ENCODE measurements at regions not wholly inside any gene's neighbourhood (a gene's known extent, or its start where the extent isn't known, plus 50 kb on each side); places are given as distances from the start of the nearest gene placed in this dataset.
"Not testable (repeated sequence)": the region's sequence is repeated elsewhere in the genome, so short reads cannot be mapped to it uniquely, and the experiment has no call there.

DNA sequence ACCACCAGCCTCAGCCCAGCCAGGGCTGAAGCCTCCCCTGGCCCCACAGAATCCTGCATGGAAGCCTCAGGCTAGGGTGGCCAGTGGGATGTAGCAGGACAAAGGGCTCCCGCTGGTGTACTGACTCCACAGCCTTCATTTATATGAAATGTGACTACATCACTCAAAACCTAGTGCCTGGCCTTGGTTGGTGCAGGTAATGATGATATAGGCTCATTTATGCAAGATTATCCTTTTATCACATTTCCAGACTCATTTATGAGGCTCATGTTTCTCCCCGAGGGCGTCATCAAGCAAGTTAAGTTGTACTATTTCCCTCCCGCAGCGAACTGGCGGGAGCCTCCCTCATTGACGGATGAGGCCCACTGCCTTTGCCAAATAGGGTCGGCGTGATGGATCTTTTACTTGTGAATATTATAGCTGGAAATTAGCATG lies 179.1 kb upstream of the SMAD3 start:
- peak; percentile 50 for DNase-seq (ENCODE audit: low spot score)
- peaks cover 0 to 38% of the 10 kb centered on the region in 2 donors for H3K4me1 ChIP-seq
- no peak overlapping the region for H3K27ac ChIP-seq
- TF ChIP-seq, protein P1, sequence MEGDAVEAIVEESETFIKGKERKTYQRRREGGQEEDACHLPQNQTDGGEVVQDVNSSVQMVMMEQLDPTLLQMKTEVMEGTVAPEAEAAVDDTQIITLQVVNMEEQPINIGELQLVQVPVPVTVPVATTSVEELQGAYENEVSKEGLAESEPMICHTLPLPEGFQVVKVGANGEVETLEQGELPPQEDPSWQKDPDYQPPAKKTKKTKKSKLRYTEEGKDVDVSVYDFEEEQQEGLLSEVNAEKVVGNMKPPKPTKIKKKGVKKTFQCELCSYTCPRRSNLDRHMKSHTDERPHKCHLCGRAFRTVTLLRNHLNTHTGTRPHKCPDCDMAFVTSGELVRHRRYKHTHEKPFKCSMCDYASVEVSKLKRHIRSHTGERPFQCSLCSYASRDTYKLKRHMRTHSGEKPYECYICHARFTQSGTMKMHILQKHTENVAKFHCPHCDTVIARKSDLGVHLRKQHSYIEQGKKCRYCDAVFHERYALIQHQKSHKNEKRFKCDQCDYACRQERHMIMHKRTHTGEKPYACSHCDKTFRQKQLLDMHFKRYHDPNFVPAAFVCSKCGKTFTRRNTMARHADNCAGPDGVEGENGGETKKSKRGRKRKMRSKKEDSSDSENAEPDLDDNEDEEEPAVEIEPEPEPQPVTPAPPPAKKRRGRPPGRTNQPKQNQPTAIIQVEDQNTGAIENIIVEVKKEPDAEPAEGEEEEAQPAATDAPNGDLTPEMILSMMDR (IDR thresholded peaks at IDR 0.05) = no peak
- H3K36me3 ChIP-seq = no peaks in the 10 kb centered on the region
- H3K27me3 ChIP-seq = no peaks in the 10 kb centered on the region
- peaks cover 0 to 6% of the 10 kb centered on the region in 2 donors for H3K9me3 ChIP-seq
- no peak overlapping the region for H3K4me3 ChIP-seq

DNA sequence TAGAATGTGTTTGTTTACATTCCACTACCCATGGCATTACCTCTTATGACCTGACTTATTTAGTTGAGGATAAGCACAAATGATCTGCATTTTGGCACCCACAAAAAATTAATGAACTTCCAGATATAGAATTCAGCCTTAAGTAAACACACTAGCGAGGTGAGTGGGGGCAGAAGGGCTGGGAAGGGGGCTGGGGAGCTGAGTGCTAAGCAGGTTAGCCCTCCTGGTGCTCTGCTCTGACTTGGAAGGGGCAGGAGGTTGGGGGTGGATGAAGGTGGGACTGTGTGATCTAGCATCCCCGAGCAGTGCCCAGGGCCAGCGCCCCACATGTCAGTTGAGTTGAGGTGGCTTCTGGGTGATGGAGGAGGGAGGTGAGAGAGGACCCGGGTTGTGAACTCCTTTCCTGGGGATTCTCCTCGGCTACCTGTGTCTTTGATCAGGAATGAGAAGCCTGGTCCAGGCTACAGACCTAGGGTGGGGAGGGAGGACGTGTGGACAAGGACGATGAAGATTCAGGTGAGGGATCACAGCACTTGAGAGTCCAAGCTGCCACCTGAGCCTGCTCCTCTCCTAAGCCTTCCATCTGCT lies 178.6 kb upstream of the SMAD3 start:
- Histone ChIP-seq H3K27me3 (no peaks in the 10 kb centered on the region), H3K36me3 (no peaks in the 10 kb centered on the region), H3K4me1 (peaks cover 0 to 34% of the 10 kb centered on the region in 2 donors), H3K27ac (no peak overlapping the region), H3K9me3 (peaks cover 0 to 6% of the 10 kb centered on the region in 2 donors), H3K4me3 (no peak overlapping the region)
- TF ChIP-seq, protein P1 (IDR thresholded peaks at IDR 0.05) = no peak
- DNase-seq (ENCODE audit: low spot score) = peak; percentile 49

DNA sequence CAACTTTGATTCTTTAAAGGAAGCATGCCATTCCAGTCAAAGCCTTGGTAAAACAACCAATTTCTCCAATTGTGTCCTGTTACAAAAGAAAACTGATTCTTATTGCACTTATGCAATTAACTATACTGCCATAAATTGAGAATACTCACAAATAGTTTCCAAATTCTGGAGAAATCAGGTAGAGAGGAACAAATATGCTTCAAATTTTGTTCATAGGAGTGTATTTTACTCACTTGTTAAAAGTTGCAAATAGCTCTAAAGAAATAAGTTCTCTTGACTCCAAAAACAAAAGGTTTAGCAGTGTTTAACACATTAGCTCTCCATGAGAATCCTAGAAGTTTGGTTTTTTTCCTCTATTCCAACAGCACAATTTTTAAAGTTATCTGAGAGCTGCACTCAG lies 176.1 kb upstream of the SMAD3 start:
- H3K36me3 ChIP-seq; H3K27me3 ChIP-seq; H3K9me3 ChIP-seq; DNase-seq (ENCODE audit: low spot score); H3K4me3 ChIP-seq; H3K27ac ChIP-seq: not testable (repeated sequence)
- H3K4me1 ChIP-seq = peaks cover 0 to 13% of the 10 kb centered on the region in 2 donors

DNA sequence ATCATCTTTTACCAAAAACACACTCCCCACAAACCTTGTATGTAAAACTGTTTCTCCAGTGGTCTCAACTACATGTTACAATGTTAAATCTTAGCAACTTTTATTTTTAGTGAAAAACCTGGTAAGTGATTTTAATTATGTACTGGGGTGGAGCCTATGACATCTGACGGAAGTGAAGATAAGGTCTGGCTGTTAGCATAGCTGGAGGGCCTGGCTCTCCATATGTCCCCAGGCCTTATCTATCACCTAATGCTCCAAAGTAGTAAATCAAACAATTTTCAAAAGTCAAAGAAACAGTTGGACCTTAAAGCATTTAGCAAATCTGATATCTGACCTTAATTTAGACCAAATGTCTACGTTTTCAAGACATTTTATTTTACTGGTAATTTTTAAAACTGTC lies 173.6 kb upstream of the SMAD3 start:
- TF ChIP-seq, protein P1 (IDR thresholded peaks at IDR 0.05) = no peak
- peaks cover 0 to 4% of the 10 kb centered on the region in 2 donors for H3K4me1 ChIP-seq
- H3K4me3 ChIP-seq = no peak overlapping the region
- no peak for DNase-seq (ENCODE audit: low spot score)
- H3K27ac ChIP-seq = no peak overlapping the region
- H3K36me3 ChIP-seq = no peaks in the 10 kb centered on the region
- H3K27me3 ChIP-seq = no peaks in the 10 kb centered on the region
- H3K9me3 ChIP-seq = peaks cover 0 to 6% of the 10 kb centered on the region in 2 donors

DNA sequence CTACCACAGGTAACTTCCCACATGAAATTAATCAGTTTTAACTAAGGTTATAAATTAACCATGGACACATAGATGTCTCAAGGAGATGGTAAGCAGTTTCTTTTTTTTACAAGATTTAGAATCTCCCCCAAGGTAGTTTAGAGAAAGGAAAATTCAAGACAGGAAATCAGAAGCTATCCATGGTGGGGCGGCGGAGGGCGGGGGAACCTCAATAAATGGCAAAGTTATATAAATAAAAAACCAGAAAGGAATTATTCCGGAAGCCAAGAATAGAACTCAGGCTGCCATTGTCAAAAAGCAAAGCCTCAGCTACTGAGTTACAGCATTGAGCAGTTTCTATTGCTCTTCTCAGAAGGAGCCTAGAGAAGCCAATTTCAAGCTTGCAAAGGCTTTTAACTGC lies 172.1 kb upstream of the SMAD3 start:
- Histone ChIP-seq H3K9me3 (peaks cover 0 to 6% of the 10 kb centered on the region in 2 donors), H3K36me3 (no peaks in the 10 kb centered on the region), H3K4me1 (peaks cover 0 to 4% of the 10 kb centered on the region in 2 donors), H3K27me3 (no peaks in the 10 kb centered on the region), H3K4me3 (no peak overlapping the region), H3K27ac (no peak overlapping the region)
- DNase-seq (ENCODE audit: low spot score) = peak; percentile 52
- TF ChIP-seq, protein P1 (IDR thresholded peaks at IDR 0.05) = no peak

DNA sequence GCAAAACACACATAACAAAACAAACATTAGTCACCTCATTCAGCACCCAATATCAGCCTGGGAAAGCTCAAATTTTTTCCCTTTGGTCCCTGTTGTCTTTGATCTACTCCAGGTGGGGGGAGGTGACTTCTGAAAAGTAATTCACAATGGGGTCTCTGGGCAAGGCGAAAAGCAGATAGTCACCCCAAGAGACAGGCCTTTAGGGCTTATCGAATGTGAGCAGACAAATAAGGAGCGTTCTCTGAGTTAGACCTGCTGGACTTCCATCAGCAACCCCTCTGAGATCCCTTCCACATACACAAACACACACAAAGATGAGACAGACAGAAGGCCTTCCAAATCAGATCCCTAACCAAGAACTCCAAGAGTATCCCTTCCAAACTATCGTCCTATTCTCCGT lies 171.0 kb upstream of the SMAD3 start:
- no peak for DNase-seq (ENCODE audit: low spot score)
- Histone ChIP-seq H3K27me3 (no peaks in the 10 kb centered on the region), H3K27ac (no peak overlapping the region), H3K4me3 (no peak overlapping the region), H3K9me3 (peaks cover 0 to 2% of the 10 kb centered on the region in 2 donors), H3K4me1 (peaks cover 0 to 4% of the 10 kb centered on the region in 2 donors), H3K36me3 (no peaks in the 10 kb centered on the region)
- TF ChIP-seq, protein P1 (IDR thresholded peaks at IDR 0.05) = no peak
